Spleen (tissue), 7 donors: ENCODE measurements at regions not wholly inside any gene's neighbourhood (a gene's known extent, or its start where the extent isn't known, plus 50 kb on each side); places are given as distances from the start of the nearest gene placed in this dataset.

Experiments
- CTCF ChIP-seq, 11 experiments: fragments of 200-600 bp in 7 of 11; fragments of 450-650 bp in 4 of 11; sonication (generic) in 4 of 11; IDR thresholded peaks in 8 of 11; conservative IDR thresholded peaks in 3 of 11; 1 replicate in 7 of 11; 2 replicates in 4 of 11; pipeline versions ENCODE4 v1.4.0 to v1.8.0; 2016 to 2021; ENCODE audit warnings: antibody characterized with exemption in 11 of 11, inconsistent platforms in 4 of 11, mild to moderate bottlenecking in 1 of 11
- POLR2A ChIP-seq, 3 donors: fragments of 450-650 bp; IDR thresholded peaks; one replicate each; pipeline ENCODE4 v1.5.1; 2017; ENCODE audit warnings: antibody characterized with exemption in 3 of 3, mild to moderate bottlenecking in 1 of 3
- POLR2AphosphoS5 ChIP-seq, 3 donors: sonication (generic); formaldehyde crosslinking; IDR thresholded peaks; one replicate each; pipeline ENCODE4 v1.5.1; 2017; ENCODE audit warnings: antibody characterized with exemption in 3 of 3
- donor health status: DM: no; HTN: no; CAD: no; lungs with moderate emphysema.
- donor health status: DM: no; HTN: no; CAD: no.
- donor health status: DM: no; HTN: no; CAD: no.

GRCh38 chr10:90227786-90228185, 526.4 kb downstream of the KIF20B start:
- TF ChIP-seq POLR2A (IDR thresholded peaks at IDR 0.05) (no peak), CTCF (IDR thresholded peaks at IDR 0.05 in 8 of 11, conservative IDR thresholded peaks at IDR 0.05 in 3 of 11) (no peak), POLR2AphosphoS5 (IDR thresholded peaks at IDR 0.05) (no peak)
